ENCODE measurements at regions not wholly inside any gene's neighbourhood (a gene's known extent, or its start where the extent isn't known, plus 50 kb on each side); places are given as distances from the start of the nearest gene placed in this dataset.
A peak's percentile ranks its signal among the peaks of the same experiment; 100 is the strongest.

- no peak for DNase-seq
Observed at GRCh38 chr11:27187848-27188621, 147.4 kb downstream of the BBOX1 start.

GRCh38 chr11:27187075-27187847 is 146.6 kb downstream of the BBOX1 start:
- no peak for DNase-seq

- no peak for DNase-seq
Observed at GRCh38 chr11:27186580-27186979, 146.0 kb downstream of the BBOX1 start.

GRCh38 chr11:27184458-27185312 is 144.1 kb downstream of the BBOX1 start:
- DNase-seq, result no peak

DNA sequence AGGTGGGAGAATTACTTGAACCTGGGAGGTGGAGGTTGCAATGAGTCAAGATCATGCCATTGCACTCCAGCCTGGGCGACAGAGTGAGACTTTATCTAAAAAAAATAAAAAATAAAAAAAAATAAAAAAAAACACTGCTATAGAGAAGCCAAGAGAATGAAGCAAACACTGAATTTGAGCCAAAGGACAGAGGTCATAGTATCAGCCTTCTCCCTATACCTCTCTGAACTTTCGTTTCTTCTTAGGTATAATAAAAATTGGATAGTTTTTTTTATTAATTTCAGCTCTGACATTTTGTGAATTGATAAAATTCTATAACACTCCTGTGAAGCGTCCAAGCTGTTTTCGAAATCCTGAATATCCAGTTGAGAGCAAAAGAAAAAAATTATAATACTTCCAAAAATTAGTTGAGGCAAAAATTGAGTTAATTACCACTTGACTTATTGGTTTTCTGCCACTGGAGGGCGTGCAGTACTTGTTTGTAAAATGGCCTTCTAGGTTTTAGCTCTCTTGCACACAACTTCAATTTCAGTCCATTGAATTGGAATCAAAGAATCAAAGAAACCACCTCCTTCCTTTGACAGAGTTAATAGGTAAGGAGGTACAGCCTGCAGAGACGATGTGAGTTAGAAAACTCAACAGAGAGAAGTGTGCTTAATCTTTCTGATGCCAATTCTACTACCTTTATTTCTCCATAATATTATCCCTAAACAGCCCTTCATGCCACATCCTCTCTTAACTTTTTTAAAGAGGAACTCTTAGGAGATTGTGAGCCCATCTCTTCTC is 143.2 kb downstream of the BBOX1 start:
- DNase-seq, result peak; percentile 38

- no peak for DNase-seq
Observed at GRCh38 chr11:27179334-27179733, 138.7 kb downstream of the BBOX1 start.

GRCh38 chr11:27178859-27179258 is 138.2 kb downstream of the BBOX1 start:
- DNase-seq, result no peak
